Uterus (tissue), 2 donors: ENCODE measurements at regions not wholly inside any gene's neighbourhood (a gene's known extent, or its start where the extent isn't known, plus 50 kb on each side); places are given as distances from the start of the nearest gene placed in this dataset.

Experiments
- CTCF ChIP-seq, 4 experiments: fragments of 200-600 bp in 2 of 4; fragments of 450-650 bp in 2 of 4; sonication (generic) in 2 of 4; IDR thresholded peaks; one replicate each; pipeline ENCODE4 v1.5.1; 2016 to 2019; ENCODE audit warnings: antibody characterized with exemption in 4 of 4, mild to moderate bottlenecking in 2 of 4, moderate library complexity in 1 of 4
- POLR2A ChIP-seq, 2 donors: fragments of 450-650 bp; IDR thresholded peaks; one replicate each; pipeline ENCODE4 v1.6.1; 2016; ENCODE audit warnings: antibody characterized with exemption in 2 of 2, mild to moderate bottlenecking in 1 of 2, moderate library complexity in 1 of 2

- no peak for TF ChIP-seq POLR2A (IDR thresholded peaks at IDR 0.05)
- no peak for TF ChIP-seq CTCF (IDR thresholded peaks at IDR 0.05)
Observed at GRCh38 chr4:110357521-110357920, 118.4 kb upstream of the ENPEP start.
